Transverse colon (tissue), 4 donors: ENCODE measurements at regions not wholly inside any gene's neighbourhood (a gene's known extent, or its start where the extent isn't known, plus 50 kb on each side); places are given as distances from the start of the nearest gene placed in this dataset.

ENCODE experiments used
- POLR2A ChIP-seq: fragments of 450-650 bp; IDR thresholded peaks from one replicate; pipeline ENCODE4 v1.6.1; 2016; ENCODE audit warnings: antibody characterized with exemption, mild to moderate bottlenecking, moderate library complexity
- POLR2AphosphoS5 ChIP-seq, 3 donors: sonication (generic); formaldehyde crosslinking; IDR thresholded peaks; one replicate each; pipeline ENCODE4 v1.6.1; 2016; ENCODE audit warnings: antibody characterized with exemption in 3 of 3
- TF ChIP-seq, protein P1 (sequence below), 5 experiments: fragments of 200-600 bp in 3 of 5; fragments of 450-650 bp in 2 of 5; sonication (generic) in 3 of 5; IDR thresholded peaks; 1 replicate in 2 of 5; 2 replicates in 3 of 5; pipeline ENCODE4 v1.5.1; 2016 to 2017; ENCODE audit warnings: antibody characterized with exemption in 5 of 5, inconsistent platforms in 3 of 5, mild to moderate bottlenecking in 2 of 5, moderate library complexity in 1 of 5

DNA sequence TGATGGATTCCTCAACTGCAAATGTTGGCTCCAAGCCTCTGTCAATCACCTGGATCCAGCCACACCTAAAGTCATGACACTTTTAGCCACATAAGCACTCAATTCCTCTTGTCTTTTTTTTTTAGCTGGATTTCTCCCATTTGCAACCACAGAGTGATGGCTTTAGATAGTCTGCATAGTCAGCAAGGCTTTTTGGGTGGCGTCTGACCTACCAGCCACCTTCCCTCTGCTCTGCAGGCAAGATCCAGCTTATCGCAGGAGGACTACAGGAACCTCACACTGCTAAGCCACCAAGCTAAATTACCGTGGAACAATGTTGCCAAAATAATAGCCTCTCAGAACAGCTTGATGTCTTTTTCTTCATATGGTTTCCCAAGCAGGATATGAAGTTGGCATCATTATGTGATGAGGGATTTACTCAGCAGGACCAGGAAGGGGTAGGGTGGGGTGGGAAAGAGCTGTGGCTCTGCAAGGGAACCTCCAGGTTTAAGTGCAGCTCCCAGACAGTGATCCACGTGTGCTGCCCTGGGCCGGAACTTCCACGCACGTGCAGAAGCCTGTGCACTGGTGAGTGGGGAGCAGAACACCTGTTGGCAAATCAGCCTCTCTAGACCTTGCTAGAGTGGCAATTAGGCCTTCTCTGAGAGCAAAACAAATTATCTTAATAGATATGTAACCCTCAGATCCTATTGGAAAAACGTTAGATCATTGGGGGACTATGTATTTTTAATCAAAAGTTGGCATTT is 170.6 kb upstream of the NCK2 start:
- no peak for TF ChIP-seq POLR2AphosphoS5 (IDR thresholded peaks at IDR 0.05)
- no peak for TF ChIP-seq POLR2A
- TF ChIP-seq, protein P1, sequence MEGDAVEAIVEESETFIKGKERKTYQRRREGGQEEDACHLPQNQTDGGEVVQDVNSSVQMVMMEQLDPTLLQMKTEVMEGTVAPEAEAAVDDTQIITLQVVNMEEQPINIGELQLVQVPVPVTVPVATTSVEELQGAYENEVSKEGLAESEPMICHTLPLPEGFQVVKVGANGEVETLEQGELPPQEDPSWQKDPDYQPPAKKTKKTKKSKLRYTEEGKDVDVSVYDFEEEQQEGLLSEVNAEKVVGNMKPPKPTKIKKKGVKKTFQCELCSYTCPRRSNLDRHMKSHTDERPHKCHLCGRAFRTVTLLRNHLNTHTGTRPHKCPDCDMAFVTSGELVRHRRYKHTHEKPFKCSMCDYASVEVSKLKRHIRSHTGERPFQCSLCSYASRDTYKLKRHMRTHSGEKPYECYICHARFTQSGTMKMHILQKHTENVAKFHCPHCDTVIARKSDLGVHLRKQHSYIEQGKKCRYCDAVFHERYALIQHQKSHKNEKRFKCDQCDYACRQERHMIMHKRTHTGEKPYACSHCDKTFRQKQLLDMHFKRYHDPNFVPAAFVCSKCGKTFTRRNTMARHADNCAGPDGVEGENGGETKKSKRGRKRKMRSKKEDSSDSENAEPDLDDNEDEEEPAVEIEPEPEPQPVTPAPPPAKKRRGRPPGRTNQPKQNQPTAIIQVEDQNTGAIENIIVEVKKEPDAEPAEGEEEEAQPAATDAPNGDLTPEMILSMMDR (IDR thresholded peaks at IDR 0.05): no peak
